Pancreas (tissue), 10 donors: ENCODE measurements at regions not wholly inside any gene's neighbourhood (a gene's known extent, or its start where the extent isn't known, plus 50 kb on each side); places are given as distances from the start of the nearest gene placed in this dataset.
A peak's percentile ranks its signal among the peaks of the same experiment; 100 is the strongest.

ENCODE experiments used
- ATAC-seq, 4 donors: fragments of 200-7000 bp; cut with Tn5 transposase; one replicate each; pipeline versions ENCODE4 v1.8.0 to v1.9.1; 2020; ENCODE audit warnings: mild to moderate bottlenecking in 4 of 4, moderate library complexity in 4 of 4
- DNase-seq, 6 donors: peaks; one replicate each; pipeline ENCODE4 v3.0.0-alpha.2; 2020
- FAIRE-seq: peaks from 2 replicates; lab custom pipeline; 2012; peaks lifted over from hg19 to GRCh38; lab: Jason Lieb, UNC
- H3K27ac ChIP-seq, 4 donors: fragments of 200-600 bp; sonication (generic); 1 replicate in 3 of 4; 2 replicates in 1 of 4; pipeline versions ENCODE4 v1.5.0 to v1.8.0; 2020
- H3K27me3 ChIP-seq, 4 donors: fragments of 200-600 bp; one replicate each; pipeline ENCODE4 v1.8.0; 2021
- H3K36me3 ChIP-seq, 3 donors: fragments of 200-600 bp; sonication (generic) in 1 of 3; one replicate each; pipeline versions ENCODE4 v1.5.0 to v1.8.0; 2020 to 2021
- H3K4me1 ChIP-seq, 3 donors: fragments of 200-600 bp; one replicate each; pipeline ENCODE4 v1.8.0; 2021
- H3K4me3 ChIP-seq, 4 donors: fragments of 200-600 bp; sonication (generic) in 2 of 4; one replicate each; pipeline versions ENCODE4 v1.5.0 to v1.8.0; 2020 to 2021
- H3K9me3 ChIP-seq, 4 donors: fragments of 200-600 bp; one replicate each; pipeline ENCODE4 v1.8.0; 2021
- CTCF ChIP-seq, 4 donors: fragments of 200-600 bp; sonication (generic) in 3 of 4; IDR thresholded peaks; one replicate each; pipeline versions ENCODE4 v1.5.0 to v1.8.0; 2021; ENCODE audit warnings: antibody characterized with exemption in 4 of 4
- WGBS, 2 donors: extraction: QIAGEN DNeasy Blood & Tissue Kit; methylation state at CpG; one replicate each; pipeline ENCODE4 v1.1.7; 2013; 5-methylcytosine and 5-hydroxymethylcytosine counted together
- intact Hi-C, 3 donors: fragments of 100-400 bp; cut with DNase I; formaldehyde crosslinking; loops; one replicate each; pipeline versions ENCODE4 v1.11.1 to v1.14.2; 2022
- donor health status: healthy with polysubstance abuse.
- donor health status: DM: no; HTN: no; CAD: no; lungs with moderate emphysema.
- donor health status: DM: no; HTN: no; CAD: no.
- donor health status: control.
- donor health status: control.
- donor health status: Bipolar disorder and iron deficiency.
- donor health status: DM: yes; HTN: yes; CAD: no.
- donor health status: DM: no; HTN: no; CAD: no.
- donor health status: DM: no; HTN: no; CAD: no.
- donor health status: DM: yes; HTN: yes; CAD: no.

GRCh38 chr13:80131204-80131603 is 209.7 kb downstream of the SPRY2 start:
- Histone ChIP-seq H3K36me3 (no peaks in the 10 kb centered on the region), H3K4me3 (peak overlapping the region in 2 of 4 donors; percentile 4 to 22), H3K4me1 (peaks cover 19 to 39% (median 30%) of the 10 kb centered on the region in 3 donors), H3K9me3 (no peaks in the 10 kb centered on the region), H3K27ac (peak overlapping the region; percentile 5 to 67 (median 58)), H3K27me3 (no peaks in the 10 kb centered on the region)
- no peak for TF ChIP-seq CTCF (IDR thresholded peaks at IDR 0.05)
- FAIRE-seq: peak; percentile 56
- WGBS, 2 donors: 6 to 11% methylated on average over 4 of the region's 4 CpGs
- peak; percentile 35 to 73 (median 66) for DNase-seq
- intact Hi-C loops: no loop called here
- ATAC-seq: peak; percentile 32 to 63 (median 52)

GRCh38 chr13:80126389-80127068 is 214.4 kb downstream of the SPRY2 start:
- TF ChIP-seq CTCF (IDR thresholded peaks at IDR 0.05): no peak
- no peak for ATAC-seq
- 54 to 60% methylated on average over 1 of the region's 1 CpG for WGBS, 2 donors
- Histone ChIP-seq H3K4me3 (no peak overlapping the region), H3K27ac (no peak overlapping the region), H3K4me1 (peaks cover 3 to 11% (median 8%) of the 10 kb centered on the region in 3 donors), H3K9me3 (no peaks in the 10 kb centered on the region), H3K36me3 (no peaks in the 10 kb centered on the region), H3K27me3 (no peaks in the 10 kb centered on the region)
- no peak for DNase-seq
- no peak for FAIRE-seq
- intact Hi-C loops: no loop called here

- Histone ChIP-seq H3K4me3 (no peak overlapping the region), H3K4me1 (no peaks in the 10 kb centered on the region), H3K27ac (no peak overlapping the region), H3K36me3 (no peaks in the 10 kb centered on the region), H3K27me3 (no peaks in the 10 kb centered on the region), H3K9me3 (no peaks in the 10 kb centered on the region)
- 82% methylated on average over 3 of the region's 3 CpGs for WGBS, 2 donors
- no peak for ATAC-seq
- intact Hi-C loops: no loop called here
- DNase-seq: no peak
- TF ChIP-seq CTCF (IDR thresholded peaks at IDR 0.05): no peak
- FAIRE-seq: no peak
These were observed 217.0 kb downstream of the SPRY2 start for GRCh38 chr13:80123945-80124344.

- intact Hi-C loops: no loop called here
- no peaks in the 10 kb centered on the region for H3K9me3 ChIP-seq
- WGBS, 2 donors: 27 to 43% methylated on average over 1 of the region's 1 CpG
- no peaks in the 10 kb centered on the region for H3K27me3 ChIP-seq
- no peaks in the 10 kb centered on the region for H3K36me3 ChIP-seq
- H3K27ac ChIP-seq: no peak overlapping the region
- FAIRE-seq (no peak), DNase-seq (no peak), ATAC-seq (no peak)
- no peak for TF ChIP-seq CTCF (IDR thresholded peaks at IDR 0.05)
- no peaks in the 10 kb centered on the region for H3K4me1 ChIP-seq
- H3K4me3 ChIP-seq: no peak overlapping the region
These were observed 219.9 kb downstream of the SPRY2 start for GRCh38 chr13:80121038-80121437.

- FAIRE-seq (no peak), DNase-seq (no peak), ATAC-seq (no peak)
- Histone ChIP-seq H3K27ac (no peak overlapping the region), H3K4me1 (no peaks in the 10 kb centered on the region), H3K4me3 (no peak overlapping the region), H3K36me3 (no peaks in the 10 kb centered on the region), H3K27me3 (no peaks in the 10 kb centered on the region), H3K9me3 (no peaks in the 10 kb centered on the region)
- TF ChIP-seq CTCF (IDR thresholded peaks at IDR 0.05): no peak
- 93 to 97% methylated on average over 1 of the region's 1 CpG for WGBS, 2 donors
- intact Hi-C loops: no loop called here
These were observed 222.4 kb downstream of the SPRY2 start for GRCh38 chr13:80118506-80118905.
